ENCODE measurements at regions not wholly inside any gene's neighbourhood (a gene's known extent, or its start where the extent isn't known, plus 50 kb on each side); places are given as distances from the start of the nearest gene placed in this dataset.
A peak's percentile ranks its signal among the peaks of the same experiment; 100 is the strongest.

- DNase-seq = no peak
These were observed 294.8 kb downstream of the CDC5L start for GRCh38 chr6:44682280-44682679.

GRCh38 chr6:44682987-44683779, 295.7 kb downstream of the CDC5L start:
- DNase-seq = no peak

GRCh38 chr6:44685213-44685612, 297.7 kb downstream of the CDC5L start:
- DNase-seq = no peak

GRCh38 chr6:44696099-44696498, 308.6 kb downstream of the CDC5L start:
- no peak for DNase-seq

GRCh38 chr6:44696686-44697085, 309.2 kb downstream of the CDC5L start:
- DNase-seq = no peak

- DNase-seq = no peak
These were observed 309.8 kb downstream of the CDC5L start for GRCh38 chr6:44697327-44697726.

- no peak for DNase-seq
These were observed 311.1 kb downstream of the CDC5L start for GRCh38 chr6:44698602-44699001.

- no peak for DNase-seq
These were observed 311.6 kb downstream of the CDC5L start for GRCh38 chr6:44699082-44699481.

- DNase-seq = no peak
These were observed 312.3 kb downstream of the CDC5L start for GRCh38 chr6:44699851-44700250.

- no peak for DNase-seq
These were observed 312.9 kb downstream of the CDC5L start for GRCh38 chr6:44700422-44700821.

GRCh38 chr6:44701038-44701636, 313.6 kb downstream of the CDC5L start:
- no peak for DNase-seq

GRCh38 chr6:44701637-44702101, 314.2 kb downstream of the CDC5L start:
- DNase-seq = no peak

GRCh38 chr6:44702292-44702691, 314.8 kb downstream of the CDC5L start:
- no peak for DNase-seq

GRCh38 chr6:44704240-44705150, 317.0 kb downstream of the CDC5L start:
- no peak for DNase-seq

- no peak for DNase-seq
These were observed 318.1 kb downstream of the CDC5L start for GRCh38 chr6:44705596-44705995.

- no peak for DNase-seq
These were observed 318.5 kb downstream of the CDC5L start for GRCh38 chr6:44706011-44706410.

GRCh38 chr6:44708208-44708607, 320.7 kb downstream of the CDC5L start:
- DNase-seq = no peak

- DNase-seq = peak; percentile 51
These were observed 325.0 kb downstream of the CDC5L start for GRCh38 chr6:44712353-44713111.

GRCh38 chr6:44715188-44715587, 327.7 kb downstream of the CDC5L start:
- no peak for DNase-seq

GRCh38 chr6:44715925-44716324, 328.4 kb downstream of the CDC5L start:
- no peak for DNase-seq

- no peak for DNase-seq
These were observed 329.9 kb downstream of the CDC5L start for GRCh38 chr6:44717431-44717830.

GRCh38 chr6:44721954-44722578, 334.6 kb downstream of the CDC5L start:
- DNase-seq = no peak

All from hematopoietic multipotent progenitor cell treated with erythropoietin and hydrocortisone succinate and interleukin-3 and kit ligand, for 6 days (in vitro differentiated cells).